K562 (cell line): ENCODE measurements at regions not wholly inside any gene's neighbourhood (a gene's known extent, or its start where the extent isn't known, plus 50 kb on each side); places are given as distances from the start of the nearest gene placed in this dataset.

ENCODE experiments used
- ESRRA ChIP-seq: fragments of 450-650 bp; IDR thresholded peaks from 2 replicates; pipeline ENCODE4 v1.6.1; 2014; ENCODE audit warnings: low read depth, mild to moderate bottlenecking, moderate library complexity, borderline replicate concordance
- HDAC2 ChIP-seq: fragments of 450-650 bp; IDR thresholded peaks from 2 replicates; pipeline ENCODE4 v1.6.1; 2016; ENCODE audit warnings: mild to moderate bottlenecking
- KLF1 ChIP-seq: fragments of 450-650 bp; IDR thresholded peaks from 2 replicates; pipeline ENCODE4 v1.6.1; 2016; ENCODE audit warnings: missing genetic modification characterization, missing compliant biosample characterization
- POLR2A ChIP-seq: fragments of 450-650 bp; conservative IDR thresholded peaks from 2 replicates; pipeline ENCODE4 v1.6.1; 2016
- PREB ChIP-seq: sonication (generic); formaldehyde crosslinking; IDR thresholded peaks from 2 replicates; pipeline ENCODE4 v1.8.1; 2023; ENCODE audit warnings: mild to moderate bottlenecking, missing genetic modification reagents
- RNF2 ChIP-seq: sonication (generic); IDR thresholded peaks from 2 replicates; pipeline ENCODE4 v1.6.1; 2016
- SMAD1 ChIP-seq: fragments of 150-350 bp; IDR thresholded peaks from 2 replicates; pipeline ENCODE4 v1.6.1; 2014; ENCODE audit warnings: low read length, low read depth; ENCODE audit not compliant: partially characterized antibody
- TAF15 ChIP-seq: fragments of 200-400 bp; formaldehyde crosslinking; IDR thresholded peaks from 2 replicates; pipeline ENCODE4 v1.6.1; 2017; ENCODE audit warnings: mild to moderate bottlenecking, low read depth, low read length, moderate library complexity
- TBL1XR1 ChIP-seq, 2 experiments: IDR thresholded peaks; 2 replicates each; pipeline ENCODE4 v1.6.1; 2012; ENCODE audit warnings: improper control_type of control experiment in 2 of 2, low read length in 2 of 2, mild to moderate bottlenecking in 1 of 2
- TSHZ1 ChIP-seq: fragments of 250-450 bp; sonication (Bioruptor Pico); IDR thresholded peaks from 2 replicates; pipeline ENCODE4 v1.4.0; 2020; ENCODE audit warnings: mild to moderate bottlenecking, moderate library complexity
- ZNF347 ChIP-seq: fragments of 450-650 bp; formaldehyde crosslinking; IDR thresholded peaks from 2 replicates; pipeline ENCODE4 v1.4.0; 2020; ENCODE audit warnings: low read depth, mild to moderate bottlenecking, moderate library complexity
- ZNF436 ChIP-seq: fragments of 250-450, 450-650 bp; sonication (Bioruptor Pico); formaldehyde crosslinking; IDR thresholded peaks from 2 replicates; pipeline ENCODE4 v1.7.0; 2020; ENCODE audit warnings: mild to moderate bottlenecking
- ZNF561 ChIP-seq: fragments of 450-650 bp; formaldehyde crosslinking; conservative IDR thresholded peaks from 2 replicates; pipeline ENCODE4 v1.4.0; 2020; ENCODE audit warnings: mild to moderate bottlenecking, moderate library complexity
- TF ChIP-seq, protein P1 (sequence below), 3 experiments: IDR thresholded peaks in 2 of 3; conservative IDR thresholded peaks in 1 of 3; 2 replicates each; pipeline ENCODE4 v1.5.1; 2011 to 2012; ENCODE audit warnings: low read length in 3 of 3, mild to moderate bottlenecking in 3 of 3, control low read depth in 2 of 3, improper control_type of control experiment in 1 of 3, inconsistent platforms in 1 of 3, low read depth in 1 of 3, mixed read lengths in 1 of 3, moderate library complexity in 1 of 3; ENCODE audit not compliant: insufficient read depth in 2 of 3

GRCh38 chr14:103188810-103189480 is 65.7 kb downstream of the TNFAIP2 start:
- TF ChIP-seq SMAD1 (no peak), ZNF347 (CRISPR knock-in tag) (no peak), ZNF436 (CRISPR knock-in tag) (no peak), POLR2A (no peak), KLF1 (tag) (no peak), TSHZ1 (CRISPR knock-in tag) (no peak), HDAC2 (no peak), RNF2 (no peak), ZNF561 (CRISPR knock-in tag) (no peak), TAF15 (no peak), PREB (CRISPR knock-in tag) (no peak), TBL1XR1 (IDR thresholded peaks at IDR 0.05; ENCODE audit: low read length in 2 of 2) (no peak), ESRRA (no peak)
- TF ChIP-seq, protein P1, sequence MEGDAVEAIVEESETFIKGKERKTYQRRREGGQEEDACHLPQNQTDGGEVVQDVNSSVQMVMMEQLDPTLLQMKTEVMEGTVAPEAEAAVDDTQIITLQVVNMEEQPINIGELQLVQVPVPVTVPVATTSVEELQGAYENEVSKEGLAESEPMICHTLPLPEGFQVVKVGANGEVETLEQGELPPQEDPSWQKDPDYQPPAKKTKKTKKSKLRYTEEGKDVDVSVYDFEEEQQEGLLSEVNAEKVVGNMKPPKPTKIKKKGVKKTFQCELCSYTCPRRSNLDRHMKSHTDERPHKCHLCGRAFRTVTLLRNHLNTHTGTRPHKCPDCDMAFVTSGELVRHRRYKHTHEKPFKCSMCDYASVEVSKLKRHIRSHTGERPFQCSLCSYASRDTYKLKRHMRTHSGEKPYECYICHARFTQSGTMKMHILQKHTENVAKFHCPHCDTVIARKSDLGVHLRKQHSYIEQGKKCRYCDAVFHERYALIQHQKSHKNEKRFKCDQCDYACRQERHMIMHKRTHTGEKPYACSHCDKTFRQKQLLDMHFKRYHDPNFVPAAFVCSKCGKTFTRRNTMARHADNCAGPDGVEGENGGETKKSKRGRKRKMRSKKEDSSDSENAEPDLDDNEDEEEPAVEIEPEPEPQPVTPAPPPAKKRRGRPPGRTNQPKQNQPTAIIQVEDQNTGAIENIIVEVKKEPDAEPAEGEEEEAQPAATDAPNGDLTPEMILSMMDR (IDR thresholded peaks at IDR 0.05 in 2 of 3, conservative IDR thresholded peaks at IDR 0.05 in 1 of 3; ENCODE audit: insufficient read depth in 2 of 3, low read depth in 1 of 3, low read length in 3 of 3), result no peak
